ENCODE measurements at regions not wholly inside any gene's neighbourhood (a gene's known extent, or its start where the extent isn't known, plus 50 kb on each side); places are given as distances from the start of the nearest gene placed in this dataset.

DNA sequence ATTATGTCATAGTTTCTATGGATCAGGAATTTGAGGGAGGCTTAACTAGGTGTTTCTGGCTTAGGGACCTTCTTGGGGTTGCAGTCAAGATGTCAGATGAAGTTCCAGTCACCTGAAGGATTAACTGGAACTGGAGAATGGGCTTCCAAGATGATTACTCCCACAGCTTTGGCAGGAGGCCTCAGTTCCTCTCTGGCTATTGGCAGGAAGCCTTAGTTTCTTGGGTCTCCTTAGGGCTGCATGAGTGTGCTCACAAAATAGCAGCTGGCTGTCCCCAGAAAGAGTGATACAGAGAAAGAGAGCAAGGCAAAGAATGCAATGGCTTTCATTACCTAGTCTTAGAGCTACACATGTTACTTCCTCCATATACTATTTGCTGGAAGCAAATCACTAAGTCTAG lies 138.1 kb upstream of the TLE4 start:
- TF ChIP-seq, protein P1, sequence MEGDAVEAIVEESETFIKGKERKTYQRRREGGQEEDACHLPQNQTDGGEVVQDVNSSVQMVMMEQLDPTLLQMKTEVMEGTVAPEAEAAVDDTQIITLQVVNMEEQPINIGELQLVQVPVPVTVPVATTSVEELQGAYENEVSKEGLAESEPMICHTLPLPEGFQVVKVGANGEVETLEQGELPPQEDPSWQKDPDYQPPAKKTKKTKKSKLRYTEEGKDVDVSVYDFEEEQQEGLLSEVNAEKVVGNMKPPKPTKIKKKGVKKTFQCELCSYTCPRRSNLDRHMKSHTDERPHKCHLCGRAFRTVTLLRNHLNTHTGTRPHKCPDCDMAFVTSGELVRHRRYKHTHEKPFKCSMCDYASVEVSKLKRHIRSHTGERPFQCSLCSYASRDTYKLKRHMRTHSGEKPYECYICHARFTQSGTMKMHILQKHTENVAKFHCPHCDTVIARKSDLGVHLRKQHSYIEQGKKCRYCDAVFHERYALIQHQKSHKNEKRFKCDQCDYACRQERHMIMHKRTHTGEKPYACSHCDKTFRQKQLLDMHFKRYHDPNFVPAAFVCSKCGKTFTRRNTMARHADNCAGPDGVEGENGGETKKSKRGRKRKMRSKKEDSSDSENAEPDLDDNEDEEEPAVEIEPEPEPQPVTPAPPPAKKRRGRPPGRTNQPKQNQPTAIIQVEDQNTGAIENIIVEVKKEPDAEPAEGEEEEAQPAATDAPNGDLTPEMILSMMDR (IDR thresholded peaks at IDR 0.05) = no peak
- TF ChIP-seq POLR2A (IDR thresholded peaks at IDR 0.05) = no peak
- TF ChIP-seq EP300 (IDR thresholded peaks at IDR 0.05) = no peak

Measured in ovary (tissue), 3 donors.